Gastroesophageal sphincter (tissue), 4 donors: ENCODE measurements at regions not wholly inside any gene's neighbourhood (a gene's known extent, or its start where the extent isn't known, plus 50 kb on each side); places are given as distances from the start of the nearest gene placed in this dataset.

Experiments
- ATAC-seq: fragments of 150-250 bp; one replicate; pipeline ENCODE4 v1.9.1; 2016; ENCODE audit warnings: mild to moderate bottlenecking, moderate library complexity
- H3K27ac ChIP-seq, 4 donors: fragments of 200-600 bp; sonication (generic) in 3 of 4; 1 replicate in 3 of 4; 2 replicates in 1 of 4; pipeline ENCODE4 v1.5.1; 2016 to 2019
- H3K27me3 ChIP-seq: fragments of 200-600 bp; sonication (generic); one replicate; pipeline ENCODE4 v1.5.1; 2019
- H3K36me3 ChIP-seq, 2 donors: fragments of 200-600 bp; sonication (generic); one replicate each; pipeline ENCODE4 v1.5.1; 2019; ENCODE audit warnings: control low read depth in 1 of 2
- H3K4me1 ChIP-seq, 3 donors: fragments of 200-600 bp; sonication (generic); 1 replicate in 2 of 3; 2 replicates in 1 of 3; pipeline ENCODE4 v1.5.1; 2016 to 2019; ENCODE audit warnings: control low read depth in 2 of 3
- H3K4me3 ChIP-seq, 2 donors: fragments of 200-600 bp; sonication (generic); one replicate each; pipeline ENCODE4 v1.5.1; 2019; ENCODE audit warnings: mild to moderate bottlenecking in 1 of 2, moderate library complexity in 1 of 2
- H3K9me3 ChIP-seq, 3 donors: fragments of 200-600 bp; sonication (generic); one replicate each; pipeline ENCODE4 v1.5.1; 2017 to 2019; ENCODE audit warnings: control low read depth in 2 of 3
- CTCF ChIP-seq, 4 experiments: fragments of 200-600 bp in 2 of 4; fragments of 450-650 bp in 2 of 4; sonication (generic) in 1 of 4; IDR thresholded peaks; one replicate each; pipeline ENCODE4 v1.5.1; 2017 to 2019; ENCODE audit warnings: antibody characterized with exemption in 4 of 4, mild to moderate bottlenecking in 2 of 4, moderate library complexity in 2 of 4
- EP300 ChIP-seq: sonication (generic); formaldehyde crosslinking; IDR thresholded peaks from one replicate; pipeline ENCODE4 v1.6.1; 2017; ENCODE audit warnings: antibody characterized with exemption, mild to moderate bottlenecking
- POLR2A ChIP-seq, 2 donors: fragments of 450-650 bp; IDR thresholded peaks; one replicate each; pipeline ENCODE4 v1.6.1; 2017; ENCODE audit warnings: antibody characterized with exemption in 2 of 2, mild to moderate bottlenecking in 2 of 2, moderate library complexity in 1 of 2
- POLR2AphosphoS5 ChIP-seq: sonication (generic); formaldehyde crosslinking; IDR thresholded peaks from one replicate; pipeline ENCODE4 v1.6.1; 2017; ENCODE audit warnings: antibody characterized with exemption
- WGBS, 2 donors: methylation state at CpG; one replicate each; pipeline ENCODE4 v1.1.5; 2018; ENCODE audit warnings: low coverage in 1 of 2; 5-methylcytosine and 5-hydroxymethylcytosine counted together

GRCh38 chr2:6362671-6363450, 502.8 kb downstream of the CMPK2 start:
- Histone ChIP-seq H3K27me3 (no peaks in the 10 kb centered on the region), H3K4me1 (no peaks in the 10 kb centered on the region), H3K36me3 (no peaks in the 10 kb centered on the region), H3K4me3 (no peak overlapping the region), H3K27ac (no peak overlapping the region), H3K9me3 (no peaks in the 10 kb centered on the region)
- no peak for ATAC-seq
- TF ChIP-seq POLR2AphosphoS5 (no peak), EP300 (no peak), POLR2A (IDR thresholded peaks at IDR 0.05) (no peak), CTCF (IDR thresholded peaks at IDR 0.05) (no peak)
- WGBS, 2 donors: 72 to 73% methylated on average over 9 to 10 of the region's 11 CpGs

GRCh38 chr2:6368281-6368680, 497.4 kb downstream of the CMPK2 start:
- H3K27ac ChIP-seq: no peak overlapping the region
- TF ChIP-seq POLR2AphosphoS5 (no peak), POLR2A (IDR thresholded peaks at IDR 0.05) (no peak), CTCF (IDR thresholded peaks at IDR 0.05) (no peak), EP300 (no peak)
- ATAC-seq: no peak

GRCh38 chr2:6369266-6369665, 496.4 kb downstream of the CMPK2 start:
- H3K4me1 ChIP-seq: no peaks in the 10 kb centered on the region
- WGBS, 2 donors: 90 to 91% methylated on average over 3 of the region's 3 CpGs
- H3K36me3 ChIP-seq: no peaks in the 10 kb centered on the region
- no peaks in the 10 kb centered on the region for H3K27me3 ChIP-seq
- ATAC-seq: no peak
- no peak for TF ChIP-seq POLR2A (IDR thresholded peaks at IDR 0.05)
- no peak overlapping the region for H3K4me3 ChIP-seq
- H3K27ac ChIP-seq: no peak overlapping the region
- H3K9me3 ChIP-seq: no peaks in the 10 kb centered on the region

More at GRCh38 chr2:6368281-6368680, 497.4 kb downstream of the CMPK2 start:
- H3K9me3 ChIP-seq: no peaks in the 10 kb centered on the region
- H3K4me1 ChIP-seq: no peaks in the 10 kb centered on the region
- no peaks in the 10 kb centered on the region for H3K36me3 ChIP-seq
- no peak overlapping the region for H3K4me3 ChIP-seq
- WGBS, 2 donors: 75 to 83% methylated on average over 2 of the region's 2 CpGs
- H3K27me3 ChIP-seq: no peaks in the 10 kb centered on the region

GRCh38 chr2:6370753-6371551, 494.8 kb downstream of the CMPK2 start:
- no peak for TF ChIP-seq POLR2AphosphoS5
- TF ChIP-seq EP300: no peak
- TF ChIP-seq POLR2A (IDR thresholded peaks at IDR 0.05): no peak
- TF ChIP-seq CTCF (IDR thresholded peaks at IDR 0.05): no peak
- H3K27ac ChIP-seq: no peak overlapping the region
- WGBS, 2 donors: 75 to 80% methylated on average over 4 to 7 of the region's 7 CpGs
- no peak for ATAC-seq
- H3K4me1 ChIP-seq: no peaks in the 10 kb centered on the region
- no peak overlapping the region for H3K4me3 ChIP-seq
- H3K9me3 ChIP-seq: peaks cover 0 to 5% (median 0%) of the 10 kb centered on the region in 3 donors
- no peaks in the 10 kb centered on the region for H3K27me3 ChIP-seq
- no peaks in the 10 kb centered on the region for H3K36me3 ChIP-seq

GRCh38 chr2:6372317-6372901, 493.3 kb downstream of the CMPK2 start:
- H3K36me3 ChIP-seq: no peaks in the 10 kb centered on the region
- peaks cover 0 to 5% (median 0%) of the 10 kb centered on the region in 3 donors for H3K9me3 ChIP-seq
- ATAC-seq: no peak
- H3K4me3 ChIP-seq: no peak overlapping the region
- 44 to 74% methylated on average over 3 of the region's 3 CpGs for WGBS, 2 donors
- no peak overlapping the region for H3K27ac ChIP-seq
- H3K4me1 ChIP-seq: no peaks in the 10 kb centered on the region
- TF ChIP-seq POLR2AphosphoS5: no peak
- TF ChIP-seq EP300: no peak
- no peaks in the 10 kb centered on the region for H3K27me3 ChIP-seq
